Activated CD8-positive, alpha-beta memory T cell treated with anti-CD3 and anti-CD28 coated beads, Interleukin-2, amount 50 U/mL, for 24 hours (primary cell): ENCODE measurements at regions not wholly inside any gene's neighbourhood (a gene's known extent, or its start where the extent isn't known, plus 50 kb on each side); places are given as distances from the start of the nearest gene placed in this dataset.
"Not testable (repeated sequence)": the region's sequence is repeated elsewhere in the genome, so short reads cannot be mapped to it uniquely, and the experiment has no call there.

Experiments
- DNase-seq: peaks from one replicate; pipeline ENCODE4 v3.0.0-alpha.2; 2020; ENCODE audit errors: extremely low read depth

- DNase-seq = no peak
Measured at GRCh38 chr19:13712767-13713201, 51.5 kb upstream of the MRI1 start.

GRCh38 chr19:13707915-13708314 lies 56.4 kb upstream of the MRI1 start:
- DNase-seq = no peak

- DNase-seq = no peak
Measured at GRCh38 chr19:13705928-13706447, 58.3 kb upstream of the MRI1 start.

GRCh38 chr19:13705201-13705600 lies 59.1 kb upstream of the MRI1 start:
- DNase-seq = no peak

- DNase-seq = no peak
Measured at GRCh38 chr19:13701624-13702023, 62.7 kb upstream of the MRI1 start.

- DNase-seq = no peak
Measured at GRCh38 chr19:13700621-13701020, 63.7 kb upstream of the MRI1 start.

- no peak for DNase-seq
Measured at GRCh38 chr19:13699786-13700185, 64.5 kb upstream of the MRI1 start.

- DNase-seq = no peak
Measured at GRCh38 chr19:13696839-13697238, 67.5 kb upstream of the MRI1 start.

GRCh38 chr19:13693889-13694288 lies 70.4 kb upstream of the MRI1 start:
- no peak for DNase-seq

- no peak for DNase-seq
Measured at GRCh38 chr19:13691569-13692435, 72.5 kb upstream of the MRI1 start.

GRCh38 chr19:13689085-13689484 lies 75.2 kb upstream of the MRI1 start:
- no peak for DNase-seq

- DNase-seq = no peak
Measured at GRCh38 chr19:13684021-13684420, 80.3 kb upstream of the MRI1 start.

- no peak for DNase-seq
Measured at GRCh38 chr19:13681509-13681908, 82.8 kb upstream of the MRI1 start.

GRCh38 chr19:13680708-13681360 lies 83.5 kb upstream of the MRI1 start:
- not testable (repeated sequence) for DNase-seq

- not testable (repeated sequence) for DNase-seq
Measured at GRCh38 chr19:13676967-13677366, 87.4 kb upstream of the MRI1 start.

GRCh38 chr19:13672480-13673175 lies 91.7 kb upstream of the MRI1 start:
- peak; percentile 2 for DNase-seq

- DNase-seq = no peak
Measured at GRCh38 chr19:13670846-13671245, 93.5 kb upstream of the MRI1 start.

GRCh38 chr19:13669780-13670355 lies 94.5 kb upstream of the MRI1 start:
- DNase-seq = no peak

GRCh38 chr19:13668964-13669363 lies 95.4 kb upstream of the MRI1 start:
- no peak for DNase-seq

- DNase-seq = no peak
Measured at GRCh38 chr19:13666165-13666564, 98.2 kb upstream of the MRI1 start.

- no peak for DNase-seq
Measured at GRCh38 chr19:13665125-13665905, 99.0 kb upstream of the MRI1 start.
